ENCODE measurements at regions not wholly inside any gene's neighbourhood (a gene's known extent, or its start where the extent isn't known, plus 50 kb on each side); places are given as distances from the start of the nearest gene placed in this dataset.

DNA sequence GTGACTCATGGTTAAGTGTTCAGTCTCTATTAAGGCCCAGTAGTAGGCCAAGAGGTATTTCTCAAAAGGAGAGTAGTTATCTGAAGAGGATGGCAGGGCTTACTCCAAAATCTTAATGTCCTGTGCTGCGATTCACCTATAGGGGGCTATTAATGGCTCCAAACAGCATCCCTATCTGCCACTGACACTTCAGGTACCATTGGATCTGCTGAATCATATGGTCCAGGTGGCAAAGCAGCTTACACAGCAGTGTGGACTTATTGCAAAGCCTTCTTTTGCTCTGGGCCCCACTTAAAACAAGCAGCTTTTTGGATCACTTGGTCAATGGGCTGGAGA is 60.8 kb upstream of the ATP2B1 start:
- TF ChIP-seq CTCF (IDR thresholded peaks at IDR 0.05 in 2 of 3, conservative IDR thresholded peaks at IDR 0.05 in 1 of 3; ENCODE audit: control insufficient read depth in 2 of 3, extremely low read depth in 1 of 3, insufficient read depth in 1 of 3, low read depth in 3 of 3, low read length in 3 of 3) (no peak), DPF2 (IDR thresholded peaks at IDR 0.05) (no peak), NR2C2 (IDR thresholded peaks at IDR 0.05; ENCODE audit: borderline replicate concordance, control insufficient read depth, insufficient read length, low read depth) (no peak), ZNF274 (IDR thresholded peaks at IDR 0.05; ENCODE audit: insufficient read depth, insufficient read length) (no peak), ZZZ3 (IDR thresholded peaks at IDR 0.05; ENCODE audit: control insufficient read depth, insufficient read length, low read depth) (no peak), SMARCA5 (IDR thresholded peaks at IDR 0.05) (no peak), TAF1 (IDR thresholded peaks at IDR 0.05; ENCODE audit: borderline replicate concordance, low read depth, low read length) (no peak)
- TF ChIP-seq, protein P1, sequence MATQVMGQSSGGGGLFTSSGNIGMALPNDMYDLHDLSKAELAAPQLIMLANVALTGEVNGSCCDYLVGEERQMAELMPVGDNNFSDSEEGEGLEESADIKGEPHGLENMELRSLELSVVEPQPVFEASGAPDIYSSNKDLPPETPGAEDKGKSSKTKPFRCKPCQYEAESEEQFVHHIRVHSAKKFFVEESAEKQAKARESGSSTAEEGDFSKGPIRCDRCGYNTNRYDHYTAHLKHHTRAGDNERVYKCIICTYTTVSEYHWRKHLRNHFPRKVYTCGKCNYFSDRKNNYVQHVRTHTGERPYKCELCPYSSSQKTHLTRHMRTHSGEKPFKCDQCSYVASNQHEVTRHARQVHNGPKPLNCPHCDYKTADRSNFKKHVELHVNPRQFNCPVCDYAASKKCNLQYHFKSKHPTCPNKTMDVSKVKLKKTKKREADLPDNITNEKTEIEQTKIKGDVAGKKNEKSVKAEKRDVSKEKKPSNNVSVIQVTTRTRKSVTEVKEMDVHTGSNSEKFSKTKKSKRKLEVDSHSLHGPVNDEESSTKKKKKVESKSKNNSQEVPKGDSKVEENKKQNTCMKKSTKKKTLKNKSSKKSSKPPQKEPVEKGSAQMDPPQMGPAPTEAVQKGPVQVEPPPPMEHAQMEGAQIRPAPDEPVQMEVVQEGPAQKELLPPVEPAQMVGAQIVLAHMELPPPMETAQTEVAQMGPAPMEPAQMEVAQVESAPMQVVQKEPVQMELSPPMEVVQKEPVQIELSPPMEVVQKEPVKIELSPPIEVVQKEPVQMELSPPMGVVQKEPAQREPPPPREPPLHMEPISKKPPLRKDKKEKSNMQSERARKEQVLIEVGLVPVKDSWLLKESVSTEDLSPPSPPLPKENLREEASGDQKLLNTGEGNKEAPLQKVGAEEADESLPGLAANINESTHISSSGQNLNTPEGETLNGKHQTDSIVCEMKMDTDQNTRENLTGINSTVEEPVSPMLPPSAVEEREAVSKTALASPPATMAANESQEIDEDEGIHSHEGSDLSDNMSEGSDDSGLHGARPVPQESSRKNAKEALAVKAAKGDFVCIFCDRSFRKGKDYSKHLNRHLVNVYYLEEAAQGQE (IDR thresholded peaks at IDR 0.05; ENCODE audit: low read depth, low read length), result no peak
- TF ChIP-seq, protein P2, sequence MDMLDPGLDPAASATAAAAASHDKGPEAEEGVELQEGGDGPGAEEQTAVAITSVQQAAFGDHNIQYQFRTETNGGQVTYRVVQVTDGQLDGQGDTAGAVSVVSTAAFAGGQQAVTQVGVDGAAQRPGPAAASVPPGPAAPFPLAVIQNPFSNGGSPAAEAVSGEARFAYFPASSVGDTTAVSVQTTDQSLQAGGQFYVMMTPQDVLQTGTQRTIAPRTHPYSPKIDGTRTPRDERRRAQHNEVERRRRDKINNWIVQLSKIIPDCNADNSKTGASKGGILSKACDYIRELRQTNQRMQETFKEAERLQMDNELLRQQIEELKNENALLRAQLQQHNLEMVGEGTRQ (IDR thresholded peaks at IDR 0.05; ENCODE audit: borderline replicate concordance, low read depth, low read length), result no peak

All from GM12878 (cell line).